Cardiac muscle cell (in vitro differentiated cells and primary cell): ENCODE measurements at regions not wholly inside any gene's neighbourhood (a gene's known extent, or its start where the extent isn't known, plus 50 kb on each side); places are given as distances from the start of the nearest gene placed in this dataset.

ENCODE experiments used
- DNase-seq, 2 donors: peaks; one replicate each; pipeline versions ENCODE4 v3.0.0 to v3.0.0-alpha.2; 2010 to 2017; ENCODE audit warnings: low read depth in 1 of 2, low spot score in 1 of 2
- H3K27ac ChIP-seq: fragments of 200-600 bp; sonication (generic); 2 replicates; pipeline ENCODE4 v1.5.1; 2016
- H3K27me3 ChIP-seq: fragments of 200-600 bp; sonication (generic); 2 replicates; pipeline ENCODE4 v1.6.0; 2016; ENCODE audit warnings: control low read depth
- H3K36me3 ChIP-seq: fragments of 200-600 bp; sonication (generic); 2 replicates; pipeline ENCODE4 v1.5.1; 2016; ENCODE audit warnings: control low read depth
- H3K4me1 ChIP-seq: fragments of 200-600 bp; sonication (generic); 2 replicates; pipeline ENCODE4 v1.8.1; 2017; ENCODE audit warnings: low read depth, mild to moderate bottlenecking, mixed run types
- H3K4me3 ChIP-seq: fragments of 200-600 bp; sonication (generic); 2 replicates; pipeline ENCODE4 v1.5.1; 2016; ENCODE audit warnings: mild to moderate bottlenecking
- H3K9me3 ChIP-seq: fragments of 200-600 bp; sonication (generic); 2 replicates; pipeline ENCODE4 v1.5.1; 2017; ENCODE audit warnings: low read depth, mild to moderate bottlenecking, control low read depth
- TF ChIP-seq, protein P1 (sequence below): IDR thresholded peaks from 2 replicates; pipeline ENCODE4 v1.5.1; 2012; ENCODE audit warnings: low read depth, mild to moderate bottlenecking, low read length

DNA sequence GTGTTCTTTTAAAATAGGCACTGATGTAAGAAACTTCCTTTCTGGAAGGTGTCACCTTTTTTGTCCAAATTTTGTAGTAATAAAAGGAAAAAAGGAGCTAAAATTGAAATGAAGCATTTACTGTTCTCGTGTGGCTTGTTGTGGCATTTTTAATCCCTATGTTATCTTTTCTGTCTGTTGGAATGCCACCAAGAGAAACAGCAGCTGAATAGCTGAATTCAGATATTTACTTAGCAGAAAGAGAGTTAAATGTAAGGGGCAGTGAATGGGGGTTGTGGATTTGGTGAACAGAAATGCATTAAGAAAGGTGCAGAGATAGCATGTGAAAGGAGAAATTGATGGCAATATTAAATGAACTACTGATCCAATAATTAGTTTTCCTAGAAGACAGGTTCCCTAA lies 573.6 kb upstream of the EPHA7 start:
- Histone ChIP-seq H3K4me1 (no peaks in the 10 kb centered on the region), H3K27ac (no peak overlapping the region), H3K4me3 (no peak overlapping the region), H3K9me3 (no peaks in the 10 kb centered on the region), H3K27me3 (no peaks in the 10 kb centered on the region), H3K36me3 (no peaks in the 10 kb centered on the region)
- peak in 1 of 2 donors; percentile 1 for DNase-seq
- TF ChIP-seq, protein P1, sequence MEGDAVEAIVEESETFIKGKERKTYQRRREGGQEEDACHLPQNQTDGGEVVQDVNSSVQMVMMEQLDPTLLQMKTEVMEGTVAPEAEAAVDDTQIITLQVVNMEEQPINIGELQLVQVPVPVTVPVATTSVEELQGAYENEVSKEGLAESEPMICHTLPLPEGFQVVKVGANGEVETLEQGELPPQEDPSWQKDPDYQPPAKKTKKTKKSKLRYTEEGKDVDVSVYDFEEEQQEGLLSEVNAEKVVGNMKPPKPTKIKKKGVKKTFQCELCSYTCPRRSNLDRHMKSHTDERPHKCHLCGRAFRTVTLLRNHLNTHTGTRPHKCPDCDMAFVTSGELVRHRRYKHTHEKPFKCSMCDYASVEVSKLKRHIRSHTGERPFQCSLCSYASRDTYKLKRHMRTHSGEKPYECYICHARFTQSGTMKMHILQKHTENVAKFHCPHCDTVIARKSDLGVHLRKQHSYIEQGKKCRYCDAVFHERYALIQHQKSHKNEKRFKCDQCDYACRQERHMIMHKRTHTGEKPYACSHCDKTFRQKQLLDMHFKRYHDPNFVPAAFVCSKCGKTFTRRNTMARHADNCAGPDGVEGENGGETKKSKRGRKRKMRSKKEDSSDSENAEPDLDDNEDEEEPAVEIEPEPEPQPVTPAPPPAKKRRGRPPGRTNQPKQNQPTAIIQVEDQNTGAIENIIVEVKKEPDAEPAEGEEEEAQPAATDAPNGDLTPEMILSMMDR = no peak

- TF ChIP-seq, protein P1 = no peak
- no peak overlapping the region for H3K4me3 ChIP-seq
- H3K4me1 ChIP-seq = no peaks in the 10 kb centered on the region
- H3K9me3 ChIP-seq = no peaks in the 10 kb centered on the region
- no peaks in the 10 kb centered on the region for H3K27me3 ChIP-seq
- no peak overlapping the region for H3K27ac ChIP-seq
- H3K36me3 ChIP-seq = no peaks in the 10 kb centered on the region
- no peak for DNase-seq
Measured at GRCh38 chr6:93989630-93990029, 570.3 kb upstream of the EPHA7 start.

DNA sequence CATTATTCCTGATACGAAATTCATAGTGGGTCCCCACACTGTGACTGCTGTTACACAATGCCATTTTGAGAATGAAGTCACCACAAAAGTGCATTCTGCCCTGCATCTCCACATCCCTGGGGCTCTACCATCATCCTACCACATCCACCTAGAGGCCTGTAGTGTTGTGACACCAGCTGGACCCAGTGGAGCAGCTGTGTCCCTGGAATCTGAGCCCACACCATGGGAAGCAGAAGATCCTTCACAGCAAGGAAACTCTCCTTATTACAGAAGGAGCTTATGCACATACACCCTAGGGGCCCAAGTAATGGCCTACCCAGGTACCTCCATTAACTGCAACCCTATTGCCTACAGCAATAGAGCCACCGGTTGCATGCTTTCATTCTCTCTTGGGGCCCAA lies 566.6 kb upstream of the EPHA7 start:
- Histone ChIP-seq H3K36me3 (no peaks in the 10 kb centered on the region), H3K27ac (no peak overlapping the region), H3K4me1 (no peaks in the 10 kb centered on the region), H3K9me3 (no peaks in the 10 kb centered on the region), H3K4me3 (no peak overlapping the region), H3K27me3 (no peaks in the 10 kb centered on the region)
- no peak for DNase-seq
- TF ChIP-seq, protein P1 = no peak

DNA sequence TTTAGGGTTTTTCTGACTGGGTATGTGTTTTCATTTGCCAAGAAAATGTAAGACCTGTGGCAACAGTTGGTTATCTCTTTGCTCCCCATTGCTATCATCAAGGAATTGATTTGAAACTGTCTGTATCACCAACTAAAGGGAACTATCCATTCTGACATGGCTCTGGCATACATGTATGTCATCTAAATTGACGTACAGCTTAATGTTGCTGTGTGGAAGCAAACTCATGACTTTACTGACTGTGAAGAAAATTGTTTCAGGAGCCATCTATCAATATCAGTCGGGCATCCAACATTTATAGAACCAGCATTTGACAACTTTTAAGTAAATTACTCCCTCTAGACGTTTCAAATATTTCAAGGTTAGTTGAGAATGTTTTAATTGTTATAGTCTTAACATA lies 555.8 kb upstream of the EPHA7 start:
- Histone ChIP-seq H3K4me3 (no peak overlapping the region), H3K27me3 (no peaks in the 10 kb centered on the region), H3K27ac (no peak overlapping the region), H3K36me3 (no peaks in the 10 kb centered on the region), H3K9me3 (no peaks in the 10 kb centered on the region), H3K4me1 (no peaks in the 10 kb centered on the region)
- no peak for DNase-seq
- TF ChIP-seq, protein P1 = no peak

DNA sequence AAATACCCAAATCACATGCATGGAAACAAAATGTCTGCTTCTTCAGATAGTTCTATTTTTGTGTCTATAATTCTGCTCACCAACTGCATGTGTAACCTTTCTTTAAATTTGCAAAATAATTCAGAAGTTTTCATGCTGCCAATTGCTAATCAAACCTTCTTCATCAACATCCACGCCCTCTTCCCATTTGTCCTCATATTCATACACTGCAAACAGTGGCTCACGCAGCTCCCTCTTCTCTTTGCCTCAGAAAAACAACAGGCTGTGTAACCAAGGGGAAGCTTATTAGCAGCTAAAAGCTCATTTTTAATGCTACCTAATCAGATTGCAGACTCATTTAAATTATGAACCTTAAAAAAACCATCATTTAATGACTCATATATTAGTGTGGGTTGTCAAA lies 555.0 kb upstream of the EPHA7 start:
- no peaks in the 10 kb centered on the region for H3K9me3 ChIP-seq

More for the DNA sequence above, 555.0 kb upstream of the EPHA7 start:
- TF ChIP-seq, protein P1 = no peak
- DNase-seq = no peak
- Histone ChIP-seq H3K36me3 (no peaks in the 10 kb centered on the region), H3K4me1 (no peaks in the 10 kb centered on the region), H3K4me3 (no peak overlapping the region), H3K27ac (no peak overlapping the region), H3K27me3 (no peaks in the 10 kb centered on the region)
